WERI-Rb-1 (cell line): ENCODE measurements at regions not wholly inside any gene's neighbourhood (a gene's known extent, or its start where the extent isn't known, plus 50 kb on each side); places are given as distances from the start of the nearest gene placed in this dataset.
"Not testable (repeated sequence)": the region's sequence is repeated elsewhere in the genome, so short reads cannot be mapped to it uniquely, and the experiment has no call there.

Source experiments
- DNase-seq: peaks from one replicate; pipeline ENCODE4 v3.0.0-alpha.2; 2020
- H3K27ac ChIP-seq: fragments of 250-450 bp; sonication (Bioruptor Pico); 2 replicates; pipeline ENCODE4 v1.5.1; 2020; ENCODE audit warnings: mild to moderate bottlenecking, moderate library complexity
- H3K27me3 ChIP-seq: fragments of 250-450 bp; sonication (Bioruptor Pico); 2 replicates; pipeline ENCODE4 v1.5.1; 2021; ENCODE audit warnings: mild to moderate bottlenecking, low read depth, moderate library complexity; ENCODE audit not compliant: insufficient read depth, severe bottlenecking
- H3K36me3 ChIP-seq: fragments of 250-450 bp; sonication (Bioruptor Pico); 2 replicates; pipeline ENCODE4 v1.5.1; 2020; ENCODE audit warnings: mild to moderate bottlenecking, moderate library complexity
- H3K4me3 ChIP-seq: 2 replicates; pipeline ENCODE4 v1.5.1; 2011; ENCODE audit warnings: low read depth, mild to moderate bottlenecking, control low read depth, low read length
- H3K9me3 ChIP-seq: fragments of 250-450 bp; sonication (Bioruptor Pico); 2 replicates; pipeline ENCODE4 v1.5.1; 2021; ENCODE audit warnings: mild to moderate bottlenecking, moderate library complexity; ENCODE audit not compliant: severe bottlenecking
- TF ChIP-seq, protein P1 (sequence below): IDR thresholded peaks from 2 replicates; pipeline ENCODE4 v1.5.1; 2011; ENCODE audit warnings: low read depth, mild to moderate bottlenecking, control low read depth, inconsistent platforms, low read length

DNA sequence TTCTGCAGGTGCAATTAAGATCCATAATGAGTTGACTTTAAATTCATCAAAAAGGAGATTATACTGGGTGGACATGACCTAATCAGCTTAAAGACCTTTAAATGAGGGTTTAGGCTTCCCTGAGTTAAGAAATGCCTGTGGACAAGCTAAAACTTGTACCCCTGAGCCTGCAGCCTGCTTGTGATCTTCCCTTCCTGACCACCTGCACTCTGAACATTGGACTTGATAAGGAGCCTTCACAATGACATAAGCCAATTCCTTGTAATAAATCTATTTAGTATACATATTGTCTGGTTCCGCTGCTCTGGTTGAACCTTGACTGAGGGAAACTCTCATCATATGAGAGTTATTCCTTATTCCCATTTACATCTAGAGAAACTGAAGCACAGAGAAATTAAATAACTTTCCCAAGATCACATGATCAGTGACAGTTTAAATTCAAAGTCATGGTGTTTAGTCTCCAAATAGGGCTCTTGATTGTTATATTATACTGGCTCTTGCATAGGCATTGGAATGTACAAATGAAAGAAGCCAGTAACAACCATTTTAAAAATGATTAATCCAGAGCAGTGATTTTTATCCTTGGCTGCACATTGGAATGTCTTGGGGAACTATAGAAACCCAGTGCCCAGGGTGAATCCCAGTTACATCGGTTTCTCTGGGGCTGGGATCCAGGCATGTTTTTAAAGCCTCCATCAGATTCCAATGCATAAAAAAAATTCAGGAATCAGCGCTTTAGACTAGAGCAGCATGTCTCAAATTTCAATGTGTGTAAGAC is 136.1 kb downstream of the MSL3 start:
- H3K36me3 ChIP-seq, result no peaks in the 10 kb centered on the region
- no peak for DNase-seq
- peaks cover 20% of the 10 kb centered on the region for H3K27me3 ChIP-seq
- no peaks in the 10 kb centered on the region for H3K9me3 ChIP-seq
- no peak overlapping the region for H3K27ac ChIP-seq
- TF ChIP-seq, protein P1, sequence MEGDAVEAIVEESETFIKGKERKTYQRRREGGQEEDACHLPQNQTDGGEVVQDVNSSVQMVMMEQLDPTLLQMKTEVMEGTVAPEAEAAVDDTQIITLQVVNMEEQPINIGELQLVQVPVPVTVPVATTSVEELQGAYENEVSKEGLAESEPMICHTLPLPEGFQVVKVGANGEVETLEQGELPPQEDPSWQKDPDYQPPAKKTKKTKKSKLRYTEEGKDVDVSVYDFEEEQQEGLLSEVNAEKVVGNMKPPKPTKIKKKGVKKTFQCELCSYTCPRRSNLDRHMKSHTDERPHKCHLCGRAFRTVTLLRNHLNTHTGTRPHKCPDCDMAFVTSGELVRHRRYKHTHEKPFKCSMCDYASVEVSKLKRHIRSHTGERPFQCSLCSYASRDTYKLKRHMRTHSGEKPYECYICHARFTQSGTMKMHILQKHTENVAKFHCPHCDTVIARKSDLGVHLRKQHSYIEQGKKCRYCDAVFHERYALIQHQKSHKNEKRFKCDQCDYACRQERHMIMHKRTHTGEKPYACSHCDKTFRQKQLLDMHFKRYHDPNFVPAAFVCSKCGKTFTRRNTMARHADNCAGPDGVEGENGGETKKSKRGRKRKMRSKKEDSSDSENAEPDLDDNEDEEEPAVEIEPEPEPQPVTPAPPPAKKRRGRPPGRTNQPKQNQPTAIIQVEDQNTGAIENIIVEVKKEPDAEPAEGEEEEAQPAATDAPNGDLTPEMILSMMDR, result no peak
- no peak overlapping the region for H3K4me3 ChIP-seq

DNA sequence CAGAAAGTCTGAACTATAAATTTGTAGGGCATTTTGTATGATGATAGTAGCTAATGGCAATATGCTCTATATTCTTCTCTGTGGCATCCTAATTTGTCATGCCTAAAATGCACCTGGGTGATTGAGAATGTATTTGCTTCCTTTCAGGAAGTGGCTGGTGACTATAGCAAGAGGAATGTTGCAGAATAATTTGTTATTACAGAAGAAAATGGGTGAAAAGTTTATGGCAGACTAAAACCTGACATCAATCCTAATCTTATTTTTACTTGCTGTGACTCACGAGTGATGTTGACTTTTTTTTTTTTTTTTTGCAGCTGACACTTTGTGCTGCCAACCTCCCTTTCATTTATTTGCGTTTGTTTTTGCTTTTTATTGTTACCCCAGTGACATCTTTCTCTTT is 141.1 kb downstream of the MSL3 start:
- Histone ChIP-seq H3K27ac (no peak overlapping the region), H3K36me3 (no peaks in the 10 kb centered on the region), H3K9me3 (no peaks in the 10 kb centered on the region), H3K4me3 (no peak overlapping the region), H3K27me3 (peaks cover 26% of the 10 kb centered on the region)
- DNase-seq, result no peak
- TF ChIP-seq, protein P1, result no peak

DNA sequence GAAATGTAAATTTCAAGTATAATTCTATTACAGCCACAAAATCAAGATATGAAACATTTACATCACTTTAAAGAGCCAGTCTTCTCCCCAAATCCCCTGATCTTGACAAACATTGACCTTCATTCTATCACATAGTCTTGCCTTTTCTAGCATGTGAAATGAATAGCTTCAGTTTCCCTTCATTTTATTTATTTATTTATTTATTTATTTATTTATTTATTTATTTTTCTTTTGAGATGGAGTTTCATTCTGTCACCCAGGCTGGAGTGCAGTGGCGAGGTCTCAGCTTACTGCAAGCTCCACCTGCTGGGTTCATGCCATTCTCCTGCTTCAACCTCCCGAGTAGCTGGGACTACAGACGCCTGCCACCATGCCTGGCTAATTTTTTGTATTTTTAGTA is 147.9 kb downstream of the MSL3 start:
- not testable (repeated sequence) for DNase-seq

DNA sequence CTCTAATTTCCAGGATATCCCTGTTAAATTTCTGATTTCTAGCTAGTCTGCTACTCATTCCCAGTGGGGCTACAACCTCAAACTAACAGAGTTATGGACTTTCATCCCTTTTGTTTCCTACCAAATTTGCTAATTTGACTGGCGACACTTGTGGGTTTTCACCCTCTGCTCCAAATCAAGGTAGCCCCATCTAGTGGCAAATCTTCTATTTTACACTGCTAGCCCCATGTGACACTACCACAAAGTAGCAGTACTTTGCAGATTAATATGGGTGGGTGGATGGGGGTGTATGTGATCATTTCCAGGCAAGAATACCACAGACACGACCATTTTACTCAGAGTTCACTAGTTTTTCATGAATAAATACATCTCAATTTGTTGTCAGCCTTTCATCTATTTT is 150.3 kb downstream of the MSL3 start:
- Histone ChIP-seq H3K4me3 (no peak overlapping the region), H3K36me3 (no peaks in the 10 kb centered on the region), H3K9me3 (no peaks in the 10 kb centered on the region), H3K27ac (no peak overlapping the region), H3K27me3 (peaks cover 28% of the 10 kb centered on the region)
- TF ChIP-seq, protein P1, result 0 out of 2 replicates have a peak, but pooled peaks have one; percentile 27
- DNase-seq, result peak; percentile 10

More for the DNA sequence above, 147.9 kb downstream of the MSL3 start:
- H3K4me3 ChIP-seq, H3K27ac ChIP-seq, H3K36me3 ChIP-seq, H3K9me3 ChIP-seq: not testable (repeated sequence)
- peaks cover 32% of the 10 kb centered on the region for H3K27me3 ChIP-seq

DNA sequence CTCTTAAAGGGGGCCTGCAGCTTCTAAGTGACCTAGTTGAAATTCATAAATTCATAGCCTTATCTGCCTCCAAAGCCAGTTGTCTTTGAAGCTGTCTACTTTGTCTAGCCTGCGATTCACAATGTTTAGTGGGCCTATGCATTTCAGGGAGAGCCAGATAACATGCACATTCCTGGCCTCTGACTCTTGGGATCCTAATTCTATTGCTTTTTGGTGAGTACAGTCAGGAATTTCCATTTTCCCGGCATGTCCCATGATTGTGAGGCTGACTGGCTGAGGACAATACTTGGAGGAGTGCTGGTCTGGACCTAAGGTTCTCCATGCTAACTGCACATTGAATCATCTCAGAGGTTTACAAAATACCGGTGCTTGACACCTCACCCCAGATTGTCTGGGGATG is 155.0 kb downstream of the MSL3 start:
- TF ChIP-seq, protein P1, result no peak
- DNase-seq, result no peak
- no peaks in the 10 kb centered on the region for H3K9me3 ChIP-seq
- H3K36me3 ChIP-seq, result no peaks in the 10 kb centered on the region
- H3K27me3 ChIP-seq, result peaks cover 18% of the 10 kb centered on the region
- H3K27ac ChIP-seq, result no peak overlapping the region
- no peak overlapping the region for H3K4me3 ChIP-seq

DNA sequence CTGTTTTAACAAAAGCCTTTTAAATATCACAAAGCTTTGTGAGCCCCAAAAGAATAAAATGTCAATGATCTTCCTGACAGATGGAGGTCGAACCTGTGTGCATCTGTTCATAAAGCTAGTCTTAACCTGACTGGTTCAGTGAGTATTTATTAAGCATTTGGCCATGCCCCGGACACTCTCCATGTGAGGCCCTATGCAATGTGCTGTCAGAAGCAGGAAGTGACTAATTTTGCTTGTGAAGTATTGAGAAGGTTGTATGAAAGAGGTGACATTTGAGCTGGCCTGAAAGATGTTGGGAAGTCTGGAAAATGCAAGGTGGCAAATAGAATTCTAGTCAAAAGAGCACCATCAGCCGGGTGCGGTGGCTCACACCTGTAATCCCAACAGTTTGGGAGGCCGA is 171.4 kb downstream of the MSL3 start:
- Histone ChIP-seq H3K27me3 (peaks cover 35% of the 10 kb centered on the region), H3K36me3 (no peaks in the 10 kb centered on the region), H3K27ac (no peak overlapping the region), H3K4me3 (no peak overlapping the region), H3K9me3 (no peaks in the 10 kb centered on the region)
- TF ChIP-seq, protein P1, result no peak
- no peak for DNase-seq
